ENCODE measurements at regions not wholly inside any gene's neighbourhood (a gene's known extent, or its start where the extent isn't known, plus 50 kb on each side); places are given as distances from the start of the nearest gene placed in this dataset.
A peak's percentile ranks its signal among the peaks of the same experiment; 100 is the strongest.

DNA sequence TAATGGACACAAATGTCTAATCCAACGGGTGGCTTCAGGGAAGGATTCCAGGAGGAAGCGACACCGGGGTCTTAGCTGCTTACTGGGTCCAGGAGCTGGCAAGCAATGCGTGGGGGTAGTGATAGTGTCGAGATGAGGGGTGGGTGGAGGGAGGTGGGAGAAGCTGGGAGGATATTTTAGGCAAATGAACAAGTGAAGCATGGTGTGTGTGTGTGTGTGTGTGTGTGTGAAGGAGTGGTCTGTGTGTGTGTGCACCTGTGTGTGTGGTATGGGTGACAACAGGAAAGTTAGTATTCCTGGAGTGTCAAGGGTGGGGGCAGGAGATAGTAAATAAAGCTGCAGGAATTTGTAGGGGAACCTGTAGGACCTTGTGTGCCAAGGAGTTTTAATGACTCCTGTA, 126.9 kb upstream of the ZBED5 start:
- Histone ChIP-seq H3K79me1 (ENCODE audit: low read depth, low read length) (no peaks in the 10 kb centered on the region), H3K9me3 (ENCODE audit: insufficient read depth in 2 of 2, low read depth in 1 of 2, low read length in 1 of 2) (no peaks in the 10 kb centered on the region), H3K23ac (ENCODE audit: insufficient read length) (no peak overlapping the region), H4K8ac (ENCODE audit: extremely low read depth, insufficient read depth, low read length) (no peak overlapping the region), H2AK5ac (ENCODE audit: low read depth, low read length) (peak overlapping the region; percentile 39; the same call in 1 of the 2 replicates), H2BK12ac (ENCODE audit: low read depth, low read length) (no peak overlapping the region), H4K5ac (ENCODE audit: insufficient read length, low read depth, low read length) (no peak overlapping the region), H3K23me2 (ENCODE audit: low read depth, low read length) (peaks cover 4% of the 10 kb centered on the region; the same call in 1 of the 2 replicates), H3K14ac (ENCODE audit: insufficient read length) (no peak overlapping the region), H3K4ac (replicated peaks; ENCODE audit: insufficient read length, low read depth, low read length) (no peak overlapping the region), H3K27ac (ENCODE audit: low read depth, low read length) (no peak overlapping the region), H3K56ac (replicated peaks; ENCODE audit: insufficient read length, low read depth, low read length) (no peak overlapping the region), H2BK120ac (replicated peaks; ENCODE audit: low read depth, low read length) (no peak overlapping the region), H3K36me3 (ENCODE audit: control insufficient read depth in 2 of 4, insufficient read depth in 4 of 4, low read length in 3 of 4) (no peaks in the 10 kb centered on the region), H3K4me2 (ENCODE audit: insufficient read depth in 1 of 2, low read depth in 2 of 2, low read length in 2 of 2) (no peak overlapping the region), H3K18ac (ENCODE audit: extremely low read depth, low read length) (no peak overlapping the region), H2BK20ac (ENCODE audit: low read length) (no peak overlapping the region), H3K9ac (replicated peaks in 1 of 4; ENCODE audit: extremely low read depth in 1 of 4, low read depth in 3 of 4, low read length in 3 of 4) (no peak overlapping the region), H2BK15ac (ENCODE audit: low read length) (no peak overlapping the region), H4K20me1 (replicated peaks in 1 of 2; ENCODE audit: control insufficient read depth in 1 of 2, insufficient read depth in 2 of 2, low read length in 2 of 2) (no peaks in the 10 kb centered on the region), H2BK5ac (ENCODE audit: low read depth, low read length) (no peak overlapping the region), H2AFZ (ENCODE audit: low read length) (no peak overlapping the region), H3K79me2 (ENCODE audit: control insufficient read depth in 1 of 2, insufficient read depth in 2 of 2, low read length in 2 of 2) (no peaks in the 10 kb centered on the region), H3K27me3 (replicated peaks in 1 of 4; ENCODE audit: control insufficient read depth in 3 of 4, extremely low read depth in 1 of 4, insufficient read depth in 3 of 4, low read length in 3 of 4) (no peaks in the 10 kb centered on the region), H3K4me3 (ENCODE audit: extremely low read depth in 1 of 4, insufficient read depth in 2 of 4, low read depth in 3 of 4, low read length in 4 of 4) (no peak overlapping the region), H3K4me1 (replicated peaks in 1 of 4; ENCODE audit: control insufficient read depth in 3 of 4, insufficient read depth in 4 of 4, low read length in 3 of 4) (peaks cover 0 to 2% (median 1%) of the 10 kb centered on the region in 4 experiments; a peak in 1 of 7 replicates), H4K91ac (replicated peaks; ENCODE audit: insufficient read length, low read length) (no peak overlapping the region)
- DNase-seq (ENCODE audit: low read depth in 1 of 2, low spot score in 2 of 2) (no peak), FAIRE-seq (no peak)
- WGBS, 2 experiments (ENCODE audit: extremely low coverage in 1 of 2, insufficient coverage in 1 of 2, insufficient read length in 1 of 2, insufficient replicate concordance in 2 of 2, low coverage in 1 of 2, low lambda C conversion rate in 2 of 2, missing lambda C conversion rate in 1 of 2) = 91% methylated on average over 5 of the region's 5 CpGs; no CpG with 5 or more reads in 1 of the 2 experiments
- CTCF ChIA-PET (ENCODE audit: partially characterized antibody) = interaction anchor here (0.7 to 1.3 kb wide), 6 partner anchors 8 to 171 kb away, joined by 3 to 4 read pairs (median 3); no protein-coding TSS in a partner anchor
- POLR2A ChIA-PET (ENCODE audit: partially characterized antibody) = interaction anchor here (1.7 kb wide), 1 partner anchor 176 kb away, joined by 5 read pairs; the partner anchor contains the start of gene EIF4G2
- TF ChIP-seq SIX5 (IDR thresholded peaks at IDR 0.05; ENCODE audit: low read depth, low read length) (no peak), TAF7 (optimal IDR thresholded peaks at IDR 0.05; ENCODE audit: borderline replicate concordance, low read depth, low read length) (no peak), TCF12 (IDR thresholded peaks at IDR 0.05; ENCODE audit: low read depth, low read length) (no peak), GABPA (IDR thresholded peaks at IDR 0.05; ENCODE audit: borderline replicate concordance, insufficient read depth, low read length) (no peak), JUN (IDR thresholded peaks at IDR 0.05; ENCODE audit: low read depth, low read length) (no peak), CREB1 (IDR thresholded peaks at IDR 0.05) (no peak), CTBP2 (IDR thresholded peaks at IDR 0.05; ENCODE audit: borderline replicate concordance, insufficient read depth, insufficient read length, low read length) (no peak), BRCA1 (IDR thresholded peaks at IDR 0.05; ENCODE audit: low read depth, low read length) (no peak), NANOG (IDR thresholded peaks at IDR 0.05; ENCODE audit: insufficient read depth, low read depth, low read length, poor library complexity, severe bottlenecking) (no peak), KDM1A (IDR thresholded peaks at IDR 0.05; ENCODE audit: borderline replicate concordance, low read length) (no peak), POU5F1 (IDR thresholded peaks at IDR 0.05; ENCODE audit: low read depth, low read length) (no peak), KDM4A (IDR thresholded peaks at IDR 0.05; ENCODE audit: low read depth, low read length, severe bottlenecking) (no peak), TEAD4 (IDR thresholded peaks at IDR 0.05; ENCODE audit: low read depth, low read length) (no peak)
- TF ChIP-seq, protein P1, sequence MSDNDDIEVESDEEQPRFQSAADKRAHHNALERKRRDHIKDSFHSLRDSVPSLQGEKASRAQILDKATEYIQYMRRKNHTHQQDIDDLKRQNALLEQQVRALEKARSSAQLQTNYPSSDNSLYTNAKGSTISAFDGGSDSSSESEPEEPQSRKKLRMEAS (IDR thresholded peaks at IDR 0.05) = no peak

Data from H1 (cell line).